Activated CD4-positive, alpha-beta T cell treated with anti-CD3 and anti-CD28 coated beads, Interleukin-2, amount 50 U/mL, for 4 hours (primary cell): ENCODE measurements at regions not wholly inside any gene's neighbourhood (a gene's known extent, or its start where the extent isn't known, plus 50 kb on each side); places are given as distances from the start of the nearest gene placed in this dataset.

Experiments
- DNase-seq, 2 experiments: peaks; one replicate each; pipeline ENCODE4 v3.0.0-alpha.2; 2020

GRCh38 chr1:110816945-110817344, 56.0 kb upstream of the CD53 start:
- DNase-seq: no peak

- DNase-seq: no peak
Observed at GRCh38 chr1:110811529-110811928, 61.4 kb upstream of the CD53 start.

- no peak for DNase-seq
Observed at GRCh38 chr1:110800079-110800478, 72.9 kb upstream of the CD53 start.

- no peak for DNase-seq
Observed at GRCh38 chr1:110798691-110799256, 74.2 kb upstream of the CD53 start.

GRCh38 chr1:110788673-110789072, 84.3 kb upstream of the CD53 start:
- no peak for DNase-seq

GRCh38 chr1:110787328-110788071, 85.4 kb upstream of the CD53 start:
- DNase-seq: no peak

GRCh38 chr1:110786802-110787327, 86.1 kb upstream of the CD53 start:
- DNase-seq: no peak

- no peak for DNase-seq
Observed at GRCh38 chr1:110785612-110786011, 87.3 kb upstream of the CD53 start.

- no peak for DNase-seq
Observed at GRCh38 chr1:110785055-110785454, 87.9 kb upstream of the CD53 start.

GRCh38 chr1:110783292-110783918, 89.5 kb upstream of the CD53 start:
- peak; percentile 36 to 42 for DNase-seq

GRCh38 chr1:110781525-110781924, 91.4 kb upstream of the CD53 start:
- no peak for DNase-seq

GRCh38 chr1:110780600-110781484, 92.1 kb upstream of the CD53 start:
- peak; percentile 66 to 70 for DNase-seq

- DNase-seq: no peak
Observed at GRCh38 chr1:110779636-110780035, 93.3 kb upstream of the CD53 start.

GRCh38 chr1:110778821-110779220, 94.1 kb upstream of the CD53 start:
- no peak for DNase-seq

- no peak for DNase-seq
Observed at GRCh38 chr1:110777228-110777627, 95.7 kb upstream of the CD53 start.

- DNase-seq: no peak
Observed at GRCh38 chr1:110774398-110774797, 98.5 kb upstream of the CD53 start.

- DNase-seq: no peak
Observed at GRCh38 chr1:110773813-110774212, 99.1 kb upstream of the KCNA3 start.

- DNase-seq: no peak
Observed at GRCh38 chr1:110771245-110772022, 96.7 kb upstream of the KCNA3 start.

- DNase-seq: no peak
Observed at GRCh38 chr1:110770832-110771231, 96.1 kb upstream of the KCNA3 start.

- DNase-seq: no peak
Observed at GRCh38 chr1:110768605-110769004, 93.9 kb upstream of the KCNA3 start.

GRCh38 chr1:110766336-110766647, 91.6 kb upstream of the KCNA3 start:
- DNase-seq: no peak

GRCh38 chr1:110765640-110766335, 91.0 kb upstream of the KCNA3 start:
- DNase-seq: peak; percentile 27 to 41
